ENCODE measurements at regions not wholly inside any gene's neighbourhood (a gene's known extent, or its start where the extent isn't known, plus 50 kb on each side); places are given as distances from the start of the nearest gene placed in this dataset.
"Not testable (repeated sequence)": the region's sequence is repeated elsewhere in the genome, so short reads cannot be mapped to it uniquely, and the experiment has no call there.

DNA sequence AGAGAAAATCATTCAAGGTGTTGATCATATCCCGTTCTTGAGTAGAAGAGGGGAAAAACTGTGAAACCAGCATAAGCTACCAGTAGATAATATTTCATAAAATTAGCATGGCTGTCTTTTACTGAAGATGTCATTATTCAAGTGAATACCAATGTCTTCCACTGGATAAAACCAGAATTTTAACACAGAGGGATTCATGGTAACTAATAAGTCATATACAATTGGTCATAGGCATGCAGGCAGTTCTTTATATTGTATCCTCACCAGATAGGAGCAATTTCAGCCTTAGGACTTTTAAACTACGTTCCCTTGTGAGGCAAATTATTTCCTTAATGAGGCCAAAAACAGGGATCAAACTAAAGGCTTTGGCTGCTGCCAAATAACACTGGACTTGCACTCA, 202.3 kb upstream of the PITRM1 start:
- Histone ChIP-seq H3K4me3 (no peak overlapping the region), H3K27ac (no peak overlapping the region)
- no peak for TF ChIP-seq CTCF (IDR thresholded peaks at IDR 0.05)

GRCh38 chr10:3373374-3374027, 200.9 kb upstream of the PITRM1 start:
- DNase-seq; intact Hi-C loops (cut with DNase I): not testable (repeated sequence)

More for the DNA sequence above, 202.3 kb upstream of the PITRM1 start:
- Histone ChIP-seq H3K9me3 (no peaks in the 10 kb centered on the region), H3K27me3 (no peaks in the 10 kb centered on the region), H3K36me3 (no peaks in the 10 kb centered on the region), H3K9ac (ENCODE audit: low read depth in 2 of 2, low read length in 2 of 2) (no peak overlapping the region), H3K4me1 (no peaks in the 10 kb centered on the region)
- intact Hi-C loops (cut with DNase I), result no loop called here
- DNase-seq, result no peak

DNA sequence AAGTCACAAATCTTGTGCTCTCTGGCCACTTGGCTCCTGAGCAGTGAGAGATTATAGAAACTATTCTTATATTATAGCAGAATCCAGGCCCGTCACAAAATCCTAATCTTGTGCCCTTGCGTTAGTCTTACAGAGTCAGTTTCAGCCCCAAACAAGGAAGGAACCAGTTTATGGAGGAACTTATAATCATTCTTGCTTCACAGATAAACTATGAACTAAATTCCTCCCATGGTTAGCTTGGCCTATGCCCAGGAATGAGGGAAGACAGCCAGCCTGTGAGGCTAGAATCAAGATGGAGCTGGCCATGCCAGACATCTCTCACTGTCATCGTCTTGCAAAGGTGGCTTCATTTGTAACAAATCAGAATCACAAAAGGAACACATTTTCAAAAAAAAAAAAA, 199.7 kb upstream of the PITRM1 start:
- no peaks in the 10 kb centered on the region for H3K36me3 ChIP-seq
- H3K4me3 ChIP-seq, result no peak overlapping the region
- no peak for DNase-seq
- no peaks in the 10 kb centered on the region for H3K4me1 ChIP-seq
- intact Hi-C loops (cut with DNase I), result no loop called here
- no peak for TF ChIP-seq CTCF (IDR thresholded peaks at IDR 0.05)
- no peak overlapping the region for H3K27ac ChIP-seq
- no peaks in the 10 kb centered on the region for H3K9me3 ChIP-seq
- no peak overlapping the region for H3K9ac ChIP-seq (ENCODE audit: low read depth in 2 of 2, low read length in 2 of 2)
- no peaks in the 10 kb centered on the region for H3K27me3 ChIP-seq

More at GRCh38 chr10:3373374-3374027, 200.9 kb upstream of the PITRM1 start:
- H3K27me3 ChIP-seq; H3K4me3 ChIP-seq; H3K27ac ChIP-seq; H3K9ac ChIP-seq (ENCODE audit: low read depth in 2 of 2, low read length in 2 of 2); H3K9me3 ChIP-seq; H3K4me1 ChIP-seq; H3K36me3 ChIP-seq: not testable (repeated sequence)

DNA sequence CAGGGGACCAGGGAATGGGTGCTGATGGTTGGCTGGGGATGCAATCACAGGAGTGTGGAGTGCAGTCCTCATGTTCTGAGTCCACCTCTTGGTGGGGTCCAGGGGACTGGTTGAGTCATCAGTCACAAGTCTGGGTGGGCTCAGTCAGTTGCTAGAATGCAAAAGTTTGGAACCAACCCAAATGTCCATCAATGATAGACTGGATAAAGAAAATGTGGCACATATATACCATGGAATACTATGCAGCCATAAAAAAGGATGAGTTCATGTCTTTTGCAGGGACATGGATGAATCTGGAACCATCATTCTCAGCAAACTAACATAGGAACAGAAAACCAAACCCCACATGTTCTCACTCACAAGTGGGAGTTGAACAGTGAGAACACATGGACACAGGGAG, 199.0 kb upstream of the PITRM1 start:
- H3K9ac ChIP-seq (ENCODE audit: low read depth in 2 of 2, low read length in 2 of 2); H3K4me3 ChIP-seq; DNase-seq; H3K36me3 ChIP-seq; intact Hi-C loops (cut with DNase I); H3K9me3 ChIP-seq; H3K27me3 ChIP-seq; H3K4me1 ChIP-seq; H3K27ac ChIP-seq: not testable (repeated sequence)

DNA sequence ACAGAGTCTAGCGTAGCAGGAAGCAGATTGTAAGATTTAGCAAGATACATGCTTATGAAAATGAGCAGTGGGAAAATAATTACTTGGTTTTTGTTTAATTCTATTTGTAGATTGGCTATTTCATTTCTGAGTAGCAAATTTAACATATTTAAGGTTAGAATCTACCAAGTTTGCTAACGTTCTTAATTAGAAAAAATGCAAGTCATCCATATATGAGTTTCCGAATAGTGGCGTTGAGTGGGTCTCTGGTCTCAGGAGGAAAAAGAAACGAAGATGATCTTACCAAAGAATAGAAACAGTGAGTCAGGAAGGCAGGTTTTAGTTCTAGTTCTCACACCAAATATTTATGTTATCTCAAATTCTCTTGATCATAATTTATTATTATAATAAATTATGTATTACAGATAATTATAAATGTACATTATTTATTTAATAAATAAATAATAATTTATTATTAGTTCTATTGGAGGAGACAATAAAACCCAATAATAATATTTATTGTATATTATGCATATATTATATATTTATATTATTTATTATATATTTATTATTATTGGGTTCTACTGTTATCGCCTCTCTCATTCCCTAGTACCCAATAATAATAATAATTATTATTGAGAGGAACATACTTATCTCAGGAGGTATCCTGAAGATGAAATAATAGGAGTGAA, 194.3 kb upstream of the PITRM1 start:
- no peaks in the 10 kb centered on the region for H3K36me3 ChIP-seq
- no peaks in the 10 kb centered on the region for H3K9me3 ChIP-seq
- intact Hi-C loops (cut with DNase I), result no loop called here
- H3K9ac ChIP-seq (ENCODE audit: low read depth in 2 of 2, low read length in 2 of 2), result no peak overlapping the region
- no peaks in the 10 kb centered on the region for H3K4me1 ChIP-seq
- H3K27ac ChIP-seq, result no peak overlapping the region
- TF ChIP-seq CTCF (IDR thresholded peaks at IDR 0.05), result no peak
- no peak overlapping the region for H3K4me3 ChIP-seq
- H3K27me3 ChIP-seq, result no peaks in the 10 kb centered on the region
- no peak for DNase-seq

DNA sequence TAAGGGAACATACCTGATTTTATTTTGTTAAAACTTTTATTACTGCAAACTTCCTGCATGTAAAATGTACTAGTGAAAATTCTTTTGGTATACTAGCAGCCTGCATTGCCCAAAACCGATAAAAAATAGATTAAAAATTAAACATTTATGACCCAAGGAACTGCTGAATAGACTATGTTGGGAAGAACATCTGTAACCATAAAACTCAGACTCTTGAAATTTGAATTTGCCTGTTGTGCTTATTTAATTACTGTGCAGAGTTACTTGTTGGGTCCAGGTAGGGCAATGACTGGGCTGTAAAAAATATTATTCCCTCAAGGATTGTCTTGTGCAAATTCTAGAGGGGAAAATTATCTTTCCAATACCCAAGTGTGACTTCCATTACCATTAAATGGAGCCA, 193.5 kb upstream of the PITRM1 start:
- H3K27ac ChIP-seq, result no peak overlapping the region
- no peaks in the 10 kb centered on the region for H3K9me3 ChIP-seq
- no peaks in the 10 kb centered on the region for H3K36me3 ChIP-seq
- no peak for DNase-seq
- intact Hi-C loops (cut with DNase I), result no loop called here
- no peaks in the 10 kb centered on the region for H3K4me1 ChIP-seq
- H3K9ac ChIP-seq (ENCODE audit: low read depth in 2 of 2, low read length in 2 of 2), result no peak overlapping the region
- H3K4me3 ChIP-seq, result no peak overlapping the region
- no peaks in the 10 kb centered on the region for H3K27me3 ChIP-seq
- no peak for TF ChIP-seq CTCF (IDR thresholded peaks at IDR 0.05)
